GM12878 (cell line): ENCODE measurements at regions not wholly inside any gene's neighbourhood (a gene's known extent, or its start where the extent isn't known, plus 50 kb on each side); places are given as distances from the start of the nearest gene placed in this dataset.
"Not testable (repeated sequence)": the region's sequence is repeated elsewhere in the genome, so short reads cannot be mapped to it uniquely, and the experiment has no call there.

Experiments used
- ATAC-seq: fragments of 200-7000 bp; cut with Tn5 transposase; 3 replicates; pipeline ENCODE4 v1.9.1; 2020; ENCODE audit warnings: mild to moderate bottlenecking, moderate library complexity
- BruUV-seq: library from RNA; stranded (reverse); fragments of 400-500 nt; replicated peaks from 2 replicates; lab custom pipeline; 2021; lab: Mats Ljungman, UMichigan
- CTCF ChIA-PET: fragments of 300-600 bp; sonication (Branson Sonifier 250); formaldehyde crosslinking; extraction: SDS; loops from one replicate; lab custom pipeline; 2021; ENCODE audit warnings: inconsistent platforms; lab: Yijun Ruan, JAX
- POLR2A ChIA-PET: fragments of 350-600 bp; formaldehyde crosslinking; extraction: SDS; loops from one replicate; lab custom pipeline; 2021; ENCODE audit warnings: inconsistent platforms; lab: Charles Lee
- RAD21 ChIA-PET: fragments of 300-600 bp; sonication (Branson Sonifier 250); formaldehyde crosslinking; loops from one replicate; lab custom pipeline; 2023; ENCODE audit warnings: antibody characterized with exemption; ENCODE audit not compliant: unreplicated experiment; lab: Charles Lee
- SMC1A ChIA-PET: fragments of 300-600 bp; sonication (Branson Sonifier 250); formaldehyde crosslinking; loops from one replicate; lab custom pipeline; 2023; ENCODE audit not compliant: unreplicated experiment, uncharacterized antibody; lab: Charles Lee
- DNase-seq: peaks from one replicate; pipeline ENCODE4 v3.0.0-alpha.2; 2011; ENCODE audit warnings: low read depth, low spot score
- FAIRE-seq: peaks from 3 replicates; lab custom pipeline; 2011; peaks lifted over from hg19 to GRCh38; lab: Jason Lieb, UNC
- H2AFZ ChIP-seq: 2 replicates; pipeline ENCODE4 v1.6.0; 2011; ENCODE audit warnings: low read depth, low read length, control low read depth; ENCODE audit not compliant: control insufficient read depth
- H3K27ac ChIP-seq: 2 replicates; pipeline ENCODE4 v1.5.1; 2011; ENCODE audit warnings: control low read depth; ENCODE audit not compliant: control insufficient read depth, insufficient read depth
- H3K27me3 ChIP-seq, 2 experiments: replicated peaks in 1 of 2; 2 replicates each; pipeline versions ENCODE4 v1.6.0 to v1.6.1; 2011; ENCODE audit warnings: low read length in 1 of 2; ENCODE audit not compliant: control insufficient read depth in 2 of 2, insufficient read depth in 2 of 2
- H3K36me3 ChIP-seq, 2 experiments: 2 replicates each; pipeline ENCODE4 v1.5.1; 2011; ENCODE audit warnings: low read length in 1 of 2; ENCODE audit not compliant: control insufficient read depth in 2 of 2, insufficient read depth in 2 of 2
- H3K4me1 ChIP-seq: 2 replicates; pipeline ENCODE4 v1.6.1; 2011; ENCODE audit warnings: mild to moderate bottlenecking, low read length, moderate library complexity, mixed read lengths; ENCODE audit not compliant: control insufficient read depth, insufficient read depth
- H3K4me2 ChIP-seq: 2 replicates; pipeline ENCODE4 v1.6.0; 2011; ENCODE audit warnings: control low read depth; ENCODE audit not compliant: control insufficient read depth, insufficient read depth
- H3K4me3 ChIP-seq: fragments of 200-600 bp; sonication (generic); 2 replicates; pipeline ENCODE4 v1.5.1; 2016
- H3K79me2 ChIP-seq: 2 replicates; pipeline ENCODE4 v1.6.0; 2011; ENCODE audit warnings: low read length; ENCODE audit not compliant: control insufficient read depth, insufficient read depth
- H3K9ac ChIP-seq: 2 replicates; pipeline ENCODE4 v1.8.0; 2011; ENCODE audit warnings: low read length, control low read depth, mixed read lengths; ENCODE audit not compliant: control insufficient read depth, insufficient read depth
- H3K9me3 ChIP-seq: replicated peaks from 3 replicates; pipeline ENCODE4 v1.5.1; 2011; ENCODE audit warnings: mild to moderate bottlenecking, low read length; ENCODE audit not compliant: control insufficient read depth, insufficient read depth
- H4K20me1 ChIP-seq: 2 replicates; pipeline ENCODE4 v1.6.0; 2011; ENCODE audit not compliant: control insufficient read depth, insufficient read depth
- WGBS: methylation state at CpG from one replicate; pipeline ENCODE4 v1.1.6; 2016; ENCODE audit warnings: low lambda C conversion rate; ENCODE audit not compliant: insufficient replicate concordance, insufficient coverage; ENCODE audit errors: missing lambda C conversion rate; 5-methylcytosine and 5-hydroxymethylcytosine counted together
- in situ Hi-C: fragments of 300-500 bp; cut with MboI; formaldehyde crosslinking; loops from 9 replicates; pipeline ENCODE4 v1.14.3; 2018; ENCODE audit warnings: mixed read lengths
- intact Hi-C: fragments of 100-400 bp; cut with micrococcal nuclease; formaldehyde crosslinking; loops from one replicate; pipeline ENCODE4 v1.14.2; 2022; ENCODE audit not compliant: unreplicated experiment

DNA sequence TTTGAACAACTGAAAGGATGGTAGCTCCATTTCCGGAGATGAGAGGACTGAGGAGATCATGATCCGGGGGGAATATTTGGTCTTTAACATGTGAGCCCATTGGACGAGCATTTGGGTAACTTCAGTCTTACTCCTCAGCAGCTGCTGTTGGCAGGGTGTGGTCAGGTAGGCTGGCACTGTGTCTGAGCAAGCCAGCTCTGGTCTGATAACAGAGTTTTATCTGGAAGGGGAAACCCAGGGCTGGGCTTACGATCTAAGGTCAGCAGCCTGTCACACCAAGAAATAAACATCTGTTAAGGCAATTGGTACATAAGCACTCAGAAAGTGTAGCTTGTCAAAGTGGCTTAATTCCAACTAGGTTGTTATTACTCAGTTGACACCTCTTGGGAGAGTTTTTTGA, 53.8 kb upstream of the NUTM2D start:
- H3K9ac ChIP-seq, H4K20me1 ChIP-seq, CTCF ChIA-PET, H3K36me3 ChIP-seq, DNase-seq, intact Hi-C loops, SMC1A ChIA-PET, H3K79me2 ChIP-seq, H3K4me1 ChIP-seq, RAD21 ChIA-PET, H3K4me3 ChIP-seq, POLR2A ChIA-PET, BruUV-seq, in situ Hi-C loops, H3K9me3 ChIP-seq, H2AFZ ChIP-seq, H3K27ac ChIP-seq, ATAC-seq, H3K4me2 ChIP-seq, H3K27me3 ChIP-seq, FAIRE-seq: not testable (repeated sequence)
- 0% methylated on average over 1 of the region's 4 CpGs for WGBS

DNA sequence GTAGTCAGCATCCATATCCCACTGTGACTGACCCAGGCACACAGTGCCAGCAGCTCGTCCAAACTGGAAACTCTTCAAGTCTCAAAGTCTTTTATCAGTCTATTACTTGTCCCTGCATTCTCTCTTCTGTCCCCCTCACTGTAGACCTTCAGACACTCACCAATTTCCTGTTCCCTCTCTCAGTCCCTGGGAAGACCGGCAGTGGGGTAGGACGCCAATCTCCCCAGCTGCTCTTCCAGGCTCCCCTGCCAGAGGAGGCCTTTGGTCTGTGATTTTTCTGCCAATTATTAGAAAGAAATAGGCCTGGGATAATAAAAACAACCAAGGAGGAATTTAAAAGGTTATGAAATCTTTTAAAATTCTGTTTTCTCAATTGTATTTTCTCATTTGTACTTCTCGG, 50.9 kb upstream of the NUTM2D start:
- FAIRE-seq, SMC1A ChIA-PET, CTCF ChIA-PET, H3K36me3 ChIP-seq, DNase-seq, H3K4me3 ChIP-seq, H3K79me2 ChIP-seq, H3K9ac ChIP-seq, intact Hi-C loops, H2AFZ ChIP-seq, H3K9me3 ChIP-seq, RAD21 ChIA-PET, ATAC-seq, BruUV-seq, in situ Hi-C loops, H4K20me1 ChIP-seq, H3K4me2 ChIP-seq, H3K27ac ChIP-seq, POLR2A ChIA-PET, H3K27me3 ChIP-seq, H3K4me1 ChIP-seq: not testable (repeated sequence)
- 100% methylated on average over 2 of the region's 4 CpGs for WGBS
